H1 (cell line): ENCODE measurements at regions not wholly inside any gene's neighbourhood (a gene's known extent, or its start where the extent isn't known, plus 50 kb on each side); places are given as distances from the start of the nearest gene placed in this dataset.

ENCODE experiments used
- EP300 ChIP-seq, 2 experiments: IDR thresholded peaks; 1 replicate in 1 of 2; 2 replicates in 1 of 2; pipeline ENCODE4 v1.6.1; 2011 to 2012; ENCODE audit warnings: low read depth in 2 of 2, low read length in 2 of 2, mild to moderate bottlenecking in 2 of 2, borderline replicate concordance in 1 of 2, inconsistent platforms in 1 of 2, moderate library complexity in 1 of 2
- FOSL1 ChIP-seq: IDR thresholded peaks from 2 replicates; pipeline ENCODE4 v1.6.1; 2011; ENCODE audit warnings: mild to moderate bottlenecking, low read depth, low read length, moderate library complexity; ENCODE audit not compliant: insufficient read depth
- GABPA ChIP-seq: IDR thresholded peaks from 2 replicates; pipeline ENCODE4 v1.6.1; 2011; ENCODE audit warnings: mild to moderate bottlenecking, low read length, moderate library complexity, borderline replicate concordance; ENCODE audit not compliant: insufficient read depth
- HDAC2 ChIP-seq, 2 experiments: fragments of 300-600 bp in 1 of 2; sonication (generic) in 1 of 2; IDR thresholded peaks; 2 replicates each; pipeline ENCODE4 v1.6.1; 2011 to 2012; ENCODE audit warnings: low read depth in 2 of 2, low read length in 2 of 2, mild to moderate bottlenecking in 2 of 2, moderate library complexity in 2 of 2, borderline replicate concordance in 1 of 2, inconsistent platforms in 1 of 2
- KDM5A ChIP-seq: fragments of 200-600 bp; IDR thresholded peaks from 2 replicates; pipeline ENCODE4 v1.7.1; 2012; ENCODE audit warnings: mild to moderate bottlenecking, low read length, inconsistent platforms, mixed read lengths
- NANOG ChIP-seq: IDR thresholded peaks from 2 replicates; pipeline ENCODE4 v1.6.1; 2011; ENCODE audit warnings: low read length, low read depth, mild to moderate bottlenecking, inconsistent platforms; ENCODE audit not compliant: insufficient read depth, poor library complexity, severe bottlenecking
- POLR2A ChIP-seq, 2 experiments: IDR thresholded peaks; 1 replicate in 1 of 2; 2 replicates in 1 of 2; pipeline ENCODE4 v1.6.1; 2011; ENCODE audit warnings: low read depth in 2 of 2, low read length in 2 of 2, mild to moderate bottlenecking in 2 of 2; ENCODE audit errors: control extremely low read depth in 1 of 2
- RAD21 ChIP-seq, 2 experiments: IDR thresholded peaks in 1 of 2; conservative IDR thresholded peaks in 1 of 2; 2 replicates each; pipeline ENCODE4 v1.6.1; 2011; ENCODE audit warnings: low read depth in 2 of 2, low read length in 2 of 2, improper control_type of control experiment in 1 of 2, inconsistent platforms in 1 of 2, mild to moderate bottlenecking in 1 of 2, moderate library complexity in 1 of 2
- RFX5 ChIP-seq: IDR thresholded peaks from 2 replicates; pipeline ENCODE4 v1.6.1; 2011; ENCODE audit warnings: low read depth, low read length, improper control_type of control experiment, borderline replicate concordance
- SUZ12 ChIP-seq: fragments of 200-600 bp; sonication (generic); IDR thresholded peaks from 2 replicates; pipeline ENCODE4 v1.6.1; 2012; ENCODE audit warnings: mild to moderate bottlenecking, inconsistent platforms, low read length, moderate library complexity, mixed read lengths
- TF ChIP-seq, protein P1 (sequence below): fragments of 300-600 bp; sonication (generic); IDR thresholded peaks from 2 replicates; pipeline ENCODE4 v1.7.1; 2012; ENCODE audit warnings: low read length, moderate library complexity, mild to moderate bottlenecking, inconsistent platforms; ENCODE audit not compliant: insufficient replicate concordance

GRCh38 chr14:82230748-82231147 is 697.1 kb upstream of the SEL1L start (continued):
- TF ChIP-seq, protein P1, sequence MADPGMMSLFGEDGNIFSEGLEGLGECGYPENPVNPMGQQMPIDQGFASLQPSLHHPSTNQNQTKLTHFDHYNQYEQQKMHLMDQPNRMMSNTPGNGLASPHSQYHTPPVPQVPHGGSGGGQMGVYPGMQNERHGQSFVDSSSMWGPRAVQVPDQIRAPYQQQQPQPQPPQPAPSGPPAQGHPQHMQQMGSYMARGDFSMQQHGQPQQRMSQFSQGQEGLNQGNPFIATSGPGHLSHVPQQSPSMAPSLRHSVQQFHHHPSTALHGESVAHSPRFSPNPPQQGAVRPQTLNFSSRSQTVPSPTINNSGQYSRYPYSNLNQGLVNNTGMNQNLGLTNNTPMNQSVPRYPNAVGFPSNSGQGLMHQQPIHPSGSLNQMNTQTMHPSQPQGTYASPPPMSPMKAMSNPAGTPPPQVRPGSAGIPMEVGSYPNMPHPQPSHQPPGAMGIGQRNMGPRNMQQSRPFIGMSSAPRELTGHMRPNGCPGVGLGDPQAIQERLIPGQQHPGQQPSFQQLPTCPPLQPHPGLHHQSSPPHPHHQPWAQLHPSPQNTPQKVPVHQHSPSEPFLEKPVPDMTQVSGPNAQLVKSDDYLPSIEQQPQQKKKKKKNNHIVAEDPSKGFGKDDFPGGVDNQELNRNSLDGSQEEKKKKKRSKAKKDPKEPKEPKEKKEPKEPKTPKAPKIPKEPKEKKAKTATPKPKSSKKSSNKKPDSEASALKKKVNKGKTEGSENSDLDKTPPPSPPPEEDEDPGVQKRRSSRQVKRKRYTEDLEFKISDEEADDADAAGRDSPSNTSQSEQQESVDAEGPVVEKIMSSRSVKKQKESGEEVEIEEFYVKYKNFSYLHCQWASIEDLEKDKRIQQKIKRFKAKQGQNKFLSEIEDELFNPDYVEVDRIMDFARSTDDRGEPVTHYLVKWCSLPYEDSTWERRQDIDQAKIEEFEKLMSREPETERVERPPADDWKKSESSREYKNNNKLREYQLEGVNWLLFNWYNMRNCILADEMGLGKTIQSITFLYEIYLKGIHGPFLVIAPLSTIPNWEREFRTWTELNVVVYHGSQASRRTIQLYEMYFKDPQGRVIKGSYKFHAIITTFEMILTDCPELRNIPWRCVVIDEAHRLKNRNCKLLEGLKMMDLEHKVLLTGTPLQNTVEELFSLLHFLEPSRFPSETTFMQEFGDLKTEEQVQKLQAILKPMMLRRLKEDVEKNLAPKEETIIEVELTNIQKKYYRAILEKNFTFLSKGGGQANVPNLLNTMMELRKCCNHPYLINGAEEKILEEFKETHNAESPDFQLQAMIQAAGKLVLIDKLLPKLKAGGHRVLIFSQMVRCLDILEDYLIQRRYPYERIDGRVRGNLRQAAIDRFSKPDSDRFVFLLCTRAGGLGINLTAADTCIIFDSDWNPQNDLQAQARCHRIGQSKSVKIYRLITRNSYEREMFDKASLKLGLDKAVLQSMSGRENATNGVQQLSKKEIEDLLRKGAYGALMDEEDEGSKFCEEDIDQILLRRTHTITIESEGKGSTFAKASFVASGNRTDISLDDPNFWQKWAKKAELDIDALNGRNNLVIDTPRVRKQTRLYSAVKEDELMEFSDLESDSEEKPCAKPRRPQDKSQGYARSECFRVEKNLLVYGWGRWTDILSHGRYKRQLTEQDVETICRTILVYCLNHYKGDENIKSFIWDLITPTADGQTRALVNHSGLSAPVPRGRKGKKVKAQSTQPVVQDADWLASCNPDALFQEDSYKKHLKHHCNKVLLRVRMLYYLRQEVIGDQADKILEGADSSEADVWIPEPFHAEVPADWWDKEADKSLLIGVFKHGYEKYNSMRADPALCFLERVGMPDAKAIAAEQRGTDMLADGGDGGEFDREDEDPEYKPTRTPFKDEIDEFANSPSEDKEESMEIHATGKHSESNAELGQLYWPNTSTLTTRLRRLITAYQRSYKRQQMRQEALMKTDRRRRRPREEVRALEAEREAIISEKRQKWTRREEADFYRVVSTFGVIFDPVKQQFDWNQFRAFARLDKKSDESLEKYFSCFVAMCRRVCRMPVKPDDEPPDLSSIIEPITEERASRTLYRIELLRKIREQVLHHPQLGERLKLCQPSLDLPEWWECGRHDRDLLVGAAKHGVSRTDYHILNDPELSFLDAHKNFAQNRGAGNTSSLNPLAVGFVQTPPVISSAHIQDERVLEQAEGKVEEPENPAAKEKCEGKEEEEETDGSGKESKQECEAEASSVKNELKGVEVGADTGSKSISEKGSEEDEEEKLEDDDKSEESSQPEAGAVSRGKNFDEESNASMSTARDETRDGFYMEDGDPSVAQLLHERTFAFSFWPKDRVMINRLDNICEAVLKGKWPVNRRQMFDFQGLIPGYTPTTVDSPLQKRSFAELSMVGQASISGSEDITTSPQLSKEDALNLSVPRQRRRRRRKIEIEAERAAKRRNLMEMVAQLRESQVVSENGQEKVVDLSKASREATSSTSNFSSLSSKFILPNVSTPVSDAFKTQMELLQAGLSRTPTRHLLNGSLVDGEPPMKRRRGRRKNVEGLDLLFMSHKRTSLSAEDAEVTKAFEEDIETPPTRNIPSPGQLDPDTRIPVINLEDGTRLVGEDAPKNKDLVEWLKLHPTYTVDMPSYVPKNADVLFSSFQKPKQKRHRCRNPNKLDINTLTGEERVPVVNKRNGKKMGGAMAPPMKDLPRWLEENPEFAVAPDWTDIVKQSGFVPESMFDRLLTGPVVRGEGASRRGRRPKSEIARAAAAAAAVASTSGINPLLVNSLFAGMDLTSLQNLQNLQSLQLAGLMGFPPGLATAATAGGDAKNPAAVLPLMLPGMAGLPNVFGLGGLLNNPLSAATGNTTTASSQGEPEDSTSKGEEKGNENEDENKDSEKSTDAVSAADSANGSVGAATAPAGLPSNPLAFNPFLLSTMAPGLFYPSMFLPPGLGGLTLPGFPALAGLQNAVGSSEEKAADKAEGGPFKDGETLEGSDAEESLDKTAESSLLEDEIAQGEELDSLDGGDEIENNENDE: no peak
- TF ChIP-seq KDM5A (no peak), FOSL1 (no peak), RFX5 (no peak), EP300 (IDR thresholded peaks at IDR 0.05; ENCODE audit: borderline replicate concordance in 1 of 2, low read depth in 2 of 2, low read length in 2 of 2) (no peak), RAD21 (IDR thresholded peaks at IDR 0.05 in 1 of 2, conservative IDR thresholded peaks at IDR 0.05 in 1 of 2; ENCODE audit: low read depth in 2 of 2, low read length in 2 of 2) (no peak), NANOG (no peak), GABPA (no peak), HDAC2 (IDR thresholded peaks at IDR 0.05; ENCODE audit: borderline replicate concordance in 1 of 2, low read depth in 2 of 2, low read length in 2 of 2) (no peak), SUZ12 (no peak), POLR2A (IDR thresholded peaks at IDR 0.05; ENCODE audit: control extremely low read depth in 1 of 2, low read depth in 2 of 2, low read length in 2 of 2) (no peak)
